ENCODE measurements at regions not wholly inside any gene's neighbourhood (a gene's known extent, or its start where the extent isn't known, plus 50 kb on each side); places are given as distances from the start of the nearest gene placed in this dataset.

DNA sequence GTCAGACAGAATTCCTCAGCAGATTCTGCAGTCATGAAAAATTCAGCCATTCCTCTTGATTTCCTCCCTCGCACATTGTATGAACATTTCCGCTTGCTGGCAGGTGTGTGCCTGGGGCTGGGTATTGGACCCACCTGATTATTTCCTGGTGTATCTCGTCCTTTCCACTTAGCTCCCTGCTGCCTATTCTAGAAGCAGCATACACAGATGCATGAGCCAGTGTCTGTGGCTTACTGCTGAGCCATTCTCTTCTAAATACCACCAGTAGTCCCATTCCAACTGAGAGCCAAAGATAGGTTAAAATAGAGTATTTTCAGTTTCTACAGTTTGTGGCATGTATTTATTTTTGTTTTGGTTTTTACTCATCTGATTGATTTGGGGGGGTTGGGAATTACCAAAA lies 270.1 kb upstream of the AKR1E2 start:
- H3K36me3 ChIP-seq (ENCODE audit: control insufficient read depth in 4 of 4, insufficient read depth in 3 of 4, low read depth in 1 of 4, low read length in 3 of 4), result no peaks in the 10 kb centered on the region
- no peak overlapping the region for H3K4me3 ChIP-seq (ENCODE audit: low read depth in 1 of 3, low read length in 3 of 3)
- H3K27ac ChIP-seq (ENCODE audit: low read depth in 1 of 2, low read length in 2 of 2), result no peak overlapping the region
- 76% methylated on average over 3 of the region's 3 CpGs for WGBS
- peaks cover 0 to 4% (median 0%) of the 10 kb centered on the region in 4 donors for H3K9me3 ChIP-seq (ENCODE audit: control insufficient read depth in 4 of 4, low read length in 3 of 4)
- H3K27me3 ChIP-seq (ENCODE audit: control insufficient read depth in 4 of 4, insufficient read depth in 4 of 4, low read length in 3 of 4), result peaks cover 0 to 6% (median 0%) of the 10 kb centered on the region in 4 donors
- no peak for DNase-seq (ENCODE audit: low spot score)
- TF ChIP-seq HNF4A (conservative IDR thresholded peaks at IDR 0.05) (no peak), NR2F2 (IDR thresholded peaks at IDR 0.05) (no peak), EGR1 (IDR thresholded peaks at IDR 0.05; ENCODE audit: low read depth in 2 of 2) (no peak), ATF3 (IDR thresholded peaks at IDR 0.05) (no peak), HNF4G (IDR thresholded peaks at IDR 0.05) (no peak), TAF1 (conservative IDR thresholded peaks at IDR 0.05) (no peak), SP1 (IDR thresholded peaks at IDR 0.05) (no peak), FOXA2 (IDR thresholded peaks at IDR 0.05) (no peak), FOXA1 (IDR thresholded peaks at IDR 0.05) (no peak), YY1 (IDR thresholded peaks at IDR 0.05) (no peak), GABPA (IDR thresholded peaks at IDR 0.05 in 1 of 2, conservative IDR thresholded peaks at IDR 0.05 in 1 of 2) (no peak), JUND (IDR thresholded peaks at IDR 0.05) (no peak), RXRA (IDR thresholded peaks at IDR 0.05) (no peak), ZBTB33 (IDR thresholded peaks at IDR 0.05) (no peak), RAD21 (IDR thresholded peaks at IDR 0.05) (no peak)
- TF ChIP-seq, protein P1, sequence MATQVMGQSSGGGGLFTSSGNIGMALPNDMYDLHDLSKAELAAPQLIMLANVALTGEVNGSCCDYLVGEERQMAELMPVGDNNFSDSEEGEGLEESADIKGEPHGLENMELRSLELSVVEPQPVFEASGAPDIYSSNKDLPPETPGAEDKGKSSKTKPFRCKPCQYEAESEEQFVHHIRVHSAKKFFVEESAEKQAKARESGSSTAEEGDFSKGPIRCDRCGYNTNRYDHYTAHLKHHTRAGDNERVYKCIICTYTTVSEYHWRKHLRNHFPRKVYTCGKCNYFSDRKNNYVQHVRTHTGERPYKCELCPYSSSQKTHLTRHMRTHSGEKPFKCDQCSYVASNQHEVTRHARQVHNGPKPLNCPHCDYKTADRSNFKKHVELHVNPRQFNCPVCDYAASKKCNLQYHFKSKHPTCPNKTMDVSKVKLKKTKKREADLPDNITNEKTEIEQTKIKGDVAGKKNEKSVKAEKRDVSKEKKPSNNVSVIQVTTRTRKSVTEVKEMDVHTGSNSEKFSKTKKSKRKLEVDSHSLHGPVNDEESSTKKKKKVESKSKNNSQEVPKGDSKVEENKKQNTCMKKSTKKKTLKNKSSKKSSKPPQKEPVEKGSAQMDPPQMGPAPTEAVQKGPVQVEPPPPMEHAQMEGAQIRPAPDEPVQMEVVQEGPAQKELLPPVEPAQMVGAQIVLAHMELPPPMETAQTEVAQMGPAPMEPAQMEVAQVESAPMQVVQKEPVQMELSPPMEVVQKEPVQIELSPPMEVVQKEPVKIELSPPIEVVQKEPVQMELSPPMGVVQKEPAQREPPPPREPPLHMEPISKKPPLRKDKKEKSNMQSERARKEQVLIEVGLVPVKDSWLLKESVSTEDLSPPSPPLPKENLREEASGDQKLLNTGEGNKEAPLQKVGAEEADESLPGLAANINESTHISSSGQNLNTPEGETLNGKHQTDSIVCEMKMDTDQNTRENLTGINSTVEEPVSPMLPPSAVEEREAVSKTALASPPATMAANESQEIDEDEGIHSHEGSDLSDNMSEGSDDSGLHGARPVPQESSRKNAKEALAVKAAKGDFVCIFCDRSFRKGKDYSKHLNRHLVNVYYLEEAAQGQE (IDR thresholded peaks at IDR 0.05), result no peak
- TF ChIP-seq, protein P2, sequence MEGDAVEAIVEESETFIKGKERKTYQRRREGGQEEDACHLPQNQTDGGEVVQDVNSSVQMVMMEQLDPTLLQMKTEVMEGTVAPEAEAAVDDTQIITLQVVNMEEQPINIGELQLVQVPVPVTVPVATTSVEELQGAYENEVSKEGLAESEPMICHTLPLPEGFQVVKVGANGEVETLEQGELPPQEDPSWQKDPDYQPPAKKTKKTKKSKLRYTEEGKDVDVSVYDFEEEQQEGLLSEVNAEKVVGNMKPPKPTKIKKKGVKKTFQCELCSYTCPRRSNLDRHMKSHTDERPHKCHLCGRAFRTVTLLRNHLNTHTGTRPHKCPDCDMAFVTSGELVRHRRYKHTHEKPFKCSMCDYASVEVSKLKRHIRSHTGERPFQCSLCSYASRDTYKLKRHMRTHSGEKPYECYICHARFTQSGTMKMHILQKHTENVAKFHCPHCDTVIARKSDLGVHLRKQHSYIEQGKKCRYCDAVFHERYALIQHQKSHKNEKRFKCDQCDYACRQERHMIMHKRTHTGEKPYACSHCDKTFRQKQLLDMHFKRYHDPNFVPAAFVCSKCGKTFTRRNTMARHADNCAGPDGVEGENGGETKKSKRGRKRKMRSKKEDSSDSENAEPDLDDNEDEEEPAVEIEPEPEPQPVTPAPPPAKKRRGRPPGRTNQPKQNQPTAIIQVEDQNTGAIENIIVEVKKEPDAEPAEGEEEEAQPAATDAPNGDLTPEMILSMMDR (IDR thresholded peaks at IDR 0.05; ENCODE audit: low read depth, low read length, missing input control), result no peak
- TF ChIP-seq, protein P3, sequence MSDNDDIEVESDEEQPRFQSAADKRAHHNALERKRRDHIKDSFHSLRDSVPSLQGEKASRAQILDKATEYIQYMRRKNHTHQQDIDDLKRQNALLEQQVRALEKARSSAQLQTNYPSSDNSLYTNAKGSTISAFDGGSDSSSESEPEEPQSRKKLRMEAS (IDR thresholded peaks at IDR 0.05), result no peak
- no peaks in the 10 kb centered on the region for H3K4me1 ChIP-seq (ENCODE audit: control insufficient read depth in 4 of 4, insufficient read depth in 4 of 4, low read length in 3 of 4)
- H3K9ac ChIP-seq (ENCODE audit: low read depth in 1 of 2, low read length in 2 of 2), result no peak overlapping the region

All from liver (tissue), 8 donors.